H1 (cell line): ENCODE measurements at regions not wholly inside any gene's neighbourhood (a gene's known extent, or its start where the extent isn't known, plus 50 kb on each side); places are given as distances from the start of the nearest gene placed in this dataset.

Experiments
- CTCF ChIA-PET: fragments of 300-600 bp; sonication (Branson Sonifier 250); formaldehyde crosslinking; loops from one replicate; lab custom pipeline; 2021; ENCODE audit not compliant: partially characterized antibody; lab: Charles Lee
- POLR2A ChIA-PET: fragments of 300-600 bp; sonication (Branson Sonifier 250); formaldehyde crosslinking; loops from one replicate; lab custom pipeline; 2021; ENCODE audit warnings: inconsistent platforms; ENCODE audit not compliant: partially characterized antibody; lab: Charles Lee
- DNase-seq, 2 experiments: peaks; one replicate each; pipeline versions ENCODE4 v3.0.0 to v3.0.0-alpha.2; 2010 to 2022; ENCODE audit warnings: low spot score in 2 of 2, low read depth in 1 of 2, mixed read lengths in 1 of 2
- FAIRE-seq: peaks from 2 replicates; lab custom pipeline; 2011; peaks lifted over from hg19 to GRCh38; lab: Jason Lieb, UNC
- H2AFZ ChIP-seq: 2 replicates; pipeline ENCODE4 v1.8.1; 2012; ENCODE audit warnings: low read length, inconsistent platforms
- H2AK5ac ChIP-seq: 2 replicates; pipeline ENCODE4 v1.6.1; 2013; ENCODE audit warnings: low read depth, low read length
- H2BK120ac ChIP-seq: replicated peaks from 2 replicates; pipeline ENCODE3; 2013; ENCODE audit warnings: low read depth, low read length, inconsistent platforms
- H2BK12ac ChIP-seq: 2 replicates; pipeline ENCODE4 v1.6.1; 2013; ENCODE audit warnings: low read depth, low read length
- H2BK15ac ChIP-seq: 2 replicates; pipeline ENCODE4 v1.6.1; 2013; ENCODE audit warnings: low read length
- H2BK20ac ChIP-seq: 2 replicates; pipeline ENCODE4 v1.6.1; 2013; ENCODE audit warnings: low read length
- H2BK5ac ChIP-seq: 2 replicates; pipeline ENCODE4 v1.6.1; 2013; ENCODE audit warnings: low read depth, low read length
- H3K14ac ChIP-seq: 2 replicates; pipeline ENCODE4 v1.6.1; 2013; ENCODE audit warnings: inconsistent platforms; ENCODE audit not compliant: insufficient read length
- H3K18ac ChIP-seq: 2 replicates; pipeline ENCODE4 v1.6.1; 2013; ENCODE audit warnings: low read length; ENCODE audit errors: extremely low read depth
- H3K23ac ChIP-seq: 2 replicates; pipeline ENCODE4 v1.6.1; 2013; ENCODE audit warnings: inconsistent platforms; ENCODE audit not compliant: insufficient read length
- H3K23me2 ChIP-seq: 2 replicates; pipeline ENCODE4 v1.6.1; 2013; ENCODE audit warnings: low read depth, low read length
- H3K27ac ChIP-seq: 2 replicates; pipeline ENCODE4 v1.6.1; 2011; ENCODE audit warnings: low read depth, low read length, inconsistent platforms
- H3K27me3 ChIP-seq, 4 experiments: replicated peaks in 1 of 4; 1 replicate in 1 of 4; 2 replicates in 3 of 4; pipeline versions ENCODE4 v1.6.1 to v1.8.1; 2011 to 2013; ENCODE audit warnings: low read length in 3 of 4, mild to moderate bottlenecking in 3 of 4, inconsistent platforms in 2 of 4, mixed read lengths in 2 of 4, moderate library complexity in 1 of 4; ENCODE audit not compliant: control insufficient read depth in 3 of 4, insufficient read depth in 3 of 4; ENCODE audit errors: extremely low read depth in 1 of 4
- H3K36me3 ChIP-seq, 4 experiments: 2 replicates each; pipeline versions ENCODE4 v1.6.1 to v1.8.1; 2011 to 2013; ENCODE audit warnings: mild to moderate bottlenecking in 4 of 4, low read length in 3 of 4, moderate library complexity in 2 of 4, control low read depth in 1 of 4, inconsistent platforms in 1 of 4; ENCODE audit not compliant: insufficient read depth in 4 of 4, control insufficient read depth in 2 of 4
- H3K4ac ChIP-seq: replicated peaks from 2 replicates; pipeline ENCODE3; 2013; ENCODE audit warnings: low read length, low read depth, mixed read lengths, inconsistent platforms; ENCODE audit not compliant: insufficient read length
- H3K4me1 ChIP-seq, 4 experiments: replicated peaks in 1 of 4; 1 replicate in 1 of 4; 2 replicates in 3 of 4; pipeline versions ENCODE4 v1.6.1 to v1.8.1; 2011 to 2013; ENCODE audit warnings: low read length in 3 of 4, inconsistent platforms in 2 of 4, mixed read lengths in 1 of 4; ENCODE audit not compliant: insufficient read depth in 4 of 4, control insufficient read depth in 3 of 4
- H3K4me2 ChIP-seq, 2 experiments: 2 replicates each; pipeline versions ENCODE4 v1.6.1 to v1.8.1; 2011 to 2013; ENCODE audit warnings: low read depth in 2 of 2, low read length in 2 of 2, control low read depth in 1 of 2, inconsistent platforms in 1 of 2, mild to moderate bottlenecking in 1 of 2; ENCODE audit not compliant: insufficient read depth in 1 of 2
- H3K4me3 ChIP-seq, 4 experiments: fragments of 200-600, 300-600 bp in 1 of 4; sonication (generic), shearing (Covaris generic), sonication (Bioruptor Twin) in 1 of 4; 2 replicates each; pipeline versions ENCODE4 v1.5.1 to v1.8.1; 2011 to 2016; ENCODE audit warnings: low read length in 4 of 4, low read depth in 3 of 4, control low read depth in 2 of 4, inconsistent platforms in 2 of 4, mild to moderate bottlenecking in 2 of 4, mixed read lengths in 1 of 4, moderate library complexity in 1 of 4; ENCODE audit not compliant: insufficient read depth in 2 of 4; ENCODE audit errors: extremely low read depth in 1 of 4
- H3K56ac ChIP-seq: replicated peaks from 2 replicates; pipeline ENCODE3; 2013; ENCODE audit warnings: low read depth, mild to moderate bottlenecking, mixed read lengths, low read length, inconsistent platforms; ENCODE audit not compliant: insufficient read length
- H3K79me1 ChIP-seq: 2 replicates; pipeline ENCODE4 v1.6.1; 2013; ENCODE audit warnings: low read depth, low read length, control low read depth
- H3K79me2 ChIP-seq, 2 experiments: 2 replicates each; pipeline versions ENCODE4 v1.6.1 to v1.8.1; 2012 to 2013; ENCODE audit warnings: low read length in 2 of 2, mild to moderate bottlenecking in 2 of 2, inconsistent platforms in 1 of 2; ENCODE audit not compliant: insufficient read depth in 2 of 2, control insufficient read depth in 1 of 2
- H3K9ac ChIP-seq, 4 experiments: replicated peaks in 1 of 4; 1 replicate in 1 of 4; 2 replicates in 3 of 4; pipeline versions ENCODE4 v1.6.1 to v1.8.1; 2011 to 2013; ENCODE audit warnings: low read depth in 3 of 4, low read length in 3 of 4, control low read depth in 2 of 4, mild to moderate bottlenecking in 2 of 4, moderate library complexity in 2 of 4, inconsistent platforms in 1 of 4; ENCODE audit errors: extremely low read depth in 1 of 4
- H3K9me3 ChIP-seq, 2 experiments: 2 replicates each; pipeline versions ENCODE4 v1.6.1 to v1.8.1; 2012 to 2013; ENCODE audit warnings: mild to moderate bottlenecking in 2 of 2, moderate library complexity in 2 of 2, control low read depth in 1 of 2, inconsistent platforms in 1 of 2, low read depth in 1 of 2, low read length in 1 of 2, mixed read lengths in 1 of 2; ENCODE audit not compliant: insufficient read depth in 2 of 2
- H4K20me1 ChIP-seq, 2 experiments: replicated peaks in 1 of 2; 2 replicates each; pipeline versions ENCODE3 to v1.8.1; 2011 to 2013; ENCODE audit warnings: inconsistent platforms in 2 of 2, low read length in 2 of 2, mild to moderate bottlenecking in 1 of 2; ENCODE audit not compliant: insufficient read depth in 2 of 2, control insufficient read depth in 1 of 2
- H4K5ac ChIP-seq: 2 replicates; pipeline ENCODE4 v1.6.1; 2013; ENCODE audit warnings: low read length, low read depth, mixed read lengths, inconsistent platforms; ENCODE audit not compliant: insufficient read length
- H4K8ac ChIP-seq: 2 replicates; pipeline ENCODE4 v1.8.0; 2013; ENCODE audit warnings: mild to moderate bottlenecking, moderate library complexity, low read length, inconsistent platforms; ENCODE audit not compliant: insufficient read depth; ENCODE audit errors: extremely low read depth
- H4K91ac ChIP-seq: replicated peaks from 2 replicates; pipeline ENCODE3; 2013; ENCODE audit warnings: low read length, mixed read lengths, inconsistent platforms; ENCODE audit not compliant: insufficient read length
- ASH2L ChIP-seq: fragments of 200-600, 300-600 bp; sonication (generic); IDR thresholded peaks from one replicate; pipeline ENCODE4 v1.7.1; 2017; ENCODE audit warnings: low read length
- ATF2 ChIP-seq: IDR thresholded peaks from 2 replicates; pipeline ENCODE4 v1.6.1; 2012; ENCODE audit warnings: low read length, inconsistent platforms
- CBX8 ChIP-seq: fragments of 300-800, 300-1000 bp; sonication (generic); IDR thresholded peaks from 2 replicates; pipeline ENCODE4 v1.7.1; 2016; ENCODE audit warnings: low read depth, low read length, borderline replicate concordance
- CHD1 ChIP-seq: IDR thresholded peaks from 2 replicates; pipeline ENCODE4 v1.6.1; 2012; ENCODE audit warnings: low read depth, low read length, improper control_type of control experiment
- CHD2 ChIP-seq: IDR thresholded peaks from 2 replicates; pipeline ENCODE4 v1.6.1; 2012; ENCODE audit warnings: low read length, improper control_type of control experiment
- EGR1 ChIP-seq: IDR thresholded peaks from 2 replicates; pipeline ENCODE4 v1.6.1; 2011; ENCODE audit warnings: low read depth, low read length, borderline replicate concordance
- MAFK ChIP-seq: IDR thresholded peaks from 2 replicates; pipeline ENCODE4 v1.6.1; 2012; ENCODE audit warnings: low read depth, mild to moderate bottlenecking, improper control_type of control experiment, low read length
- SIRT6 ChIP-seq: IDR thresholded peaks from one replicate; pipeline ENCODE4 v1.7.1; 2012; ENCODE audit warnings: low read length, inconsistent platforms
- TAF1 ChIP-seq: IDR thresholded peaks from 2 replicates; pipeline ENCODE4 v1.6.1; 2011; ENCODE audit warnings: mild to moderate bottlenecking, low read depth, low read length
- TAF7 ChIP-seq: optimal IDR thresholded peaks from 2 replicates; pipeline ENCODE3; 2011; ENCODE audit warnings: low read depth, mild to moderate bottlenecking, inconsistent platforms, low read length, moderate library complexity, borderline replicate concordance
- YY1 ChIP-seq: IDR thresholded peaks from 2 replicates; pipeline ENCODE4 v1.6.1; 2011; ENCODE audit warnings: low read depth, mild to moderate bottlenecking, low read length
- WGBS, 2 experiments: shearing (Covaris generic) in 1 of 2; methylation state at CpG; one replicate each; pipeline versions ENCODE4 v1.1.6 to v1.1.7; 2013 to 2015; ENCODE audit warnings: low lambda C conversion rate in 2 of 2, mixed read lengths in 2 of 2, inconsistent platforms in 1 of 2, low coverage in 1 of 2, missing lambda C conversion rate in 1 of 2; ENCODE audit not compliant: insufficient replicate concordance in 2 of 2, insufficient coverage in 1 of 2, insufficient read length in 1 of 2; ENCODE audit errors: extremely low coverage in 1 of 2, missing lambda C conversion rate in 1 of 2; 5-methylcytosine and 5-hydroxymethylcytosine counted together

GRCh38 chr16:27722892-27723450, 173.0 kb downstream of the KATNIP start:
- H3K27ac ChIP-seq = no peak overlapping the region

More at GRCh38 chr16:27722892-27723450, 173.0 kb downstream of the KATNIP start:
- Histone ChIP-seq H2BK20ac (no peak overlapping the region), H3K4me1 (peaks cover 0 to 7% (median 3%) of the 10 kb centered on the region in 4 experiments; a peak in 5 of 7 replicates), H3K4ac (no peak overlapping the region), H3K27me3 (no peaks in the 10 kb centered on the region), H3K56ac (no peak overlapping the region), H2AK5ac (no peak overlapping the region)
- no peak for FAIRE-seq
- POLR2A ChIA-PET = no interaction called here
- TF ChIP-seq CBX8 = no peak
- TF ChIP-seq EGR1 = no peak
- TF ChIP-seq TAF7 = no peak
- TF ChIP-seq MAFK = no peak
- TF ChIP-seq SIRT6 = no peak
- no peak for TF ChIP-seq ATF2
- TF ChIP-seq TAF1 = no peak
- no peak for TF ChIP-seq CHD1
- TF ChIP-seq ASH2L = no peak
- TF ChIP-seq CHD2 = no peak
- TF ChIP-seq YY1 = no peak
- TF ChIP-seq, all 59 proteins: peak for 0
- peaks cover 0 to under 1% of the 10 kb centered on the region in 2 experiments for H4K20me1 ChIP-seq
- H2AFZ ChIP-seq = no peak overlapping the region
- H3K4me2 ChIP-seq = no peak overlapping the region
- no peak overlapping the region for H4K8ac ChIP-seq
- CTCF ChIA-PET = interaction anchor here (0.9 to 2.1 kb wide), 3 partner anchors 25 to 84 kb away, joined by 3 to 7 read pairs (median 3); no protein-coding TSS in a partner anchor
- no peak overlapping the region for H3K18ac ChIP-seq
- no peak overlapping the region for H3K4me3 ChIP-seq
- no peak overlapping the region for H2BK120ac ChIP-seq
- no peaks in the 10 kb centered on the region; a peak in 3 of 8 replicates for H3K36me3 ChIP-seq
- H3K14ac ChIP-seq = no peak overlapping the region
- H4K5ac ChIP-seq = no peak overlapping the region
- no peak for DNase-seq
- no peaks in the 10 kb centered on the region; the same call in 1 of the 2 replicates for H3K23me2 ChIP-seq
- WGBS, 2 experiments = 85% methylated on average over 7 of the region's 7 CpGs; no CpG with 5 or more reads in 1 of the 2 experiments
- no peak overlapping the region for H2BK5ac ChIP-seq
- no peak overlapping the region for H2BK12ac ChIP-seq
- no peak overlapping the region for H3K23ac ChIP-seq
- no peak overlapping the region for H2BK15ac ChIP-seq
- no peaks in the 10 kb centered on the region for H3K79me2 ChIP-seq
- no peaks in the 10 kb centered on the region for H3K9me3 ChIP-seq
- no peak overlapping the region for H4K91ac ChIP-seq
- no peaks in the 10 kb centered on the region; the same call in 1 of the 2 replicates for H3K79me1 ChIP-seq
- H3K9ac ChIP-seq = no peak overlapping the region
